ENCODE measurements at regions not wholly inside any gene's neighbourhood (a gene's known extent, or its start where the extent isn't known, plus 50 kb on each side); places are given as distances from the start of the nearest gene placed in this dataset.

- in situ Hi-C loops (cut with MboI; ENCODE audit: low sequenced_read_pairs in 4 of 4) (no loop called here), intact Hi-C loops (cut with DNase I; ENCODE audit: low total_unique reads) (no loop called here)
- Histone ChIP-seq H3K36me3 (no peaks in the 10 kb centered on the region), H3K4me3 (no peak overlapping the region), H3K4me1 (no peaks in the 10 kb centered on the region), H3K27me3 (no peaks in the 10 kb centered on the region), H3K27ac (no peak overlapping the region), H3K9me3 (no peaks in the 10 kb centered on the region)
- TF ChIP-seq, protein P1, sequence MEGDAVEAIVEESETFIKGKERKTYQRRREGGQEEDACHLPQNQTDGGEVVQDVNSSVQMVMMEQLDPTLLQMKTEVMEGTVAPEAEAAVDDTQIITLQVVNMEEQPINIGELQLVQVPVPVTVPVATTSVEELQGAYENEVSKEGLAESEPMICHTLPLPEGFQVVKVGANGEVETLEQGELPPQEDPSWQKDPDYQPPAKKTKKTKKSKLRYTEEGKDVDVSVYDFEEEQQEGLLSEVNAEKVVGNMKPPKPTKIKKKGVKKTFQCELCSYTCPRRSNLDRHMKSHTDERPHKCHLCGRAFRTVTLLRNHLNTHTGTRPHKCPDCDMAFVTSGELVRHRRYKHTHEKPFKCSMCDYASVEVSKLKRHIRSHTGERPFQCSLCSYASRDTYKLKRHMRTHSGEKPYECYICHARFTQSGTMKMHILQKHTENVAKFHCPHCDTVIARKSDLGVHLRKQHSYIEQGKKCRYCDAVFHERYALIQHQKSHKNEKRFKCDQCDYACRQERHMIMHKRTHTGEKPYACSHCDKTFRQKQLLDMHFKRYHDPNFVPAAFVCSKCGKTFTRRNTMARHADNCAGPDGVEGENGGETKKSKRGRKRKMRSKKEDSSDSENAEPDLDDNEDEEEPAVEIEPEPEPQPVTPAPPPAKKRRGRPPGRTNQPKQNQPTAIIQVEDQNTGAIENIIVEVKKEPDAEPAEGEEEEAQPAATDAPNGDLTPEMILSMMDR (IDR thresholded peaks at IDR 0.05 in 4 of 5, conservative IDR thresholded peaks at IDR 0.05 in 1 of 5), result no peak
- TF ChIP-seq POLR2A (IDR thresholded peaks at IDR 0.05), result no peak
- DNase-seq (no peak), ATAC-seq (no peak)
These were observed 529.5 kb upstream of the RBFOX1 start for GRCh38 chr16:6803176-6803575.

- Histone ChIP-seq H3K27ac (no peak overlapping the region), H3K9me3 (no peaks in the 10 kb centered on the region), H3K4me3 (no peak overlapping the region), H3K36me3 (no peaks in the 10 kb centered on the region), H3K4me1 (no peaks in the 10 kb centered on the region), H3K27me3 (no peaks in the 10 kb centered on the region)
- TF ChIP-seq POLR2A (IDR thresholded peaks at IDR 0.05), result no peak
- TF ChIP-seq, protein P1 (IDR thresholded peaks at IDR 0.05 in 4 of 5, conservative IDR thresholded peaks at IDR 0.05 in 1 of 5), result no peak
- ATAC-seq, result no peak
- intact Hi-C loops (cut with DNase I; ENCODE audit: low total_unique reads) (no loop called here), in situ Hi-C loops (cut with MboI; ENCODE audit: low sequenced_read_pairs in 4 of 4) (no loop called here)
- no peak for DNase-seq
These were observed 535.4 kb upstream of the RBFOX1 start for GRCh38 chr16:6797223-6797622.

DNA sequence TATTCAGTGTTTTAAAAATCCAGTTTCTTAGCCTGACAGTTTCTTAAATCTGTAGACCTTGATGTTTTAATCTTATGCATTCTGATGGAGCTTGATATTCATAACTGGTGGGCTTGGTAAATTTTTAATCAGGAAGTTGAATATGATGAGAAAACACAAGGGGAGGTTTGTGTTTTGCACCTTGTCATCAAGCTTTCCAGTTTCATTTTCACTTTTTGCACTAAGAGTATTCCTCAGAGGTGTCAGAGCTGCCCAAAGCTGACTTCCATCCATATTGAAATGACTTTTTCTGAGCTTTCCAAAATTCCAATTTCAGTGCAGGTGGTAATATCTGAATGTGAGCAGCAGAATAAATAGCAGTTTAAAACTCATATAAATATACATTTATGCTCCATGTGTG is 555.0 kb upstream of the RBFOX1 start:
- in situ Hi-C loops (cut with MboI; ENCODE audit: low sequenced_read_pairs in 4 of 4) (no loop called here), intact Hi-C loops (cut with DNase I; ENCODE audit: low total_unique reads) (no loop called here)
- H3K4me3 ChIP-seq, result no peak overlapping the region
- no peak for TF ChIP-seq POLR2A (IDR thresholded peaks at IDR 0.05)
- TF ChIP-seq, protein P1 (IDR thresholded peaks at IDR 0.05 in 4 of 5, conservative IDR thresholded peaks at IDR 0.05 in 1 of 5), result no peak
- no peaks in the 10 kb centered on the region for H3K9me3 ChIP-seq
- DNase-seq (no peak), ATAC-seq (no peak)
- H3K27me3 ChIP-seq, result no peaks in the 10 kb centered on the region
- no peak overlapping the region for H3K27ac ChIP-seq
- H3K36me3 ChIP-seq, result no peaks in the 10 kb centered on the region
- no peaks in the 10 kb centered on the region for H3K4me1 ChIP-seq

DNA sequence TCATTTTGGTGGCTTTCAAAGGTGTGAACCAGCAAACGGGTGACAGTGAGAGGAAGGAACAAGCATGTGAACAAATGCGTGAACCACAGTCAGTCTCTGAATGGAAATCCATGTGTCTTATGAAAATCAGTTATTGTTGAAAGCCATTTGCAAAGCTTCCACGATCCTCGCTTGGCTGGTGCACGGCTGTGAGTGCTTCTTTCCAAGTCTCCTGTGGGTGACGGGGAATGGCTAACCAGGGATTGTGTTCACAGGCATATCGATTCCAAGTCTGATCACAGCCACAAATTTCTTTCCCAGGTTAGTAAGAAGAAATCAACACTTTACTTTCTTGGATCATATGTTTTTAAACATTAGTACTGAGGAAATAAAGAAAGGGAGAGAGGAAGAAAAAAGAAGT is 556.9 kb upstream of the RBFOX1 start:
- no peak overlapping the region for H3K4me3 ChIP-seq
- no peaks in the 10 kb centered on the region for H3K27me3 ChIP-seq
- H3K36me3 ChIP-seq, result no peaks in the 10 kb centered on the region
- ATAC-seq, result no peak
- in situ Hi-C loops (cut with MboI; ENCODE audit: low sequenced_read_pairs in 4 of 4) (no loop called here), intact Hi-C loops (cut with DNase I; ENCODE audit: low total_unique reads) (no loop called here)
- no peak overlapping the region for H3K27ac ChIP-seq
- no peaks in the 10 kb centered on the region for H3K9me3 ChIP-seq
- no peak for TF ChIP-seq POLR2A (IDR thresholded peaks at IDR 0.05)
- TF ChIP-seq, protein P1 (IDR thresholded peaks at IDR 0.05 in 4 of 5, conservative IDR thresholded peaks at IDR 0.05 in 1 of 5), result no peak
- DNase-seq, result no peak
- no peaks in the 10 kb centered on the region for H3K4me1 ChIP-seq

GRCh38 chr16:6771956-6772355 is 560.7 kb upstream of the RBFOX1 start:
- intact Hi-C loops (cut with DNase I; ENCODE audit: low total_unique reads) (no loop called here), in situ Hi-C loops (cut with MboI; ENCODE audit: low sequenced_read_pairs in 4 of 4) (no loop called here)
- no peak for DNase-seq
- Histone ChIP-seq H3K9me3 (no peaks in the 10 kb centered on the region), H3K27ac (no peak overlapping the region), H3K36me3 (no peaks in the 10 kb centered on the region), H3K4me1 (no peaks in the 10 kb centered on the region), H3K27me3 (no peaks in the 10 kb centered on the region), H3K4me3 (no peak overlapping the region)
- TF ChIP-seq, protein P1 (IDR thresholded peaks at IDR 0.05 in 4 of 5, conservative IDR thresholded peaks at IDR 0.05 in 1 of 5), result no peak
- no peak for TF ChIP-seq POLR2A (IDR thresholded peaks at IDR 0.05)
- ATAC-seq, result no peak
